ENCODE measurements at regions not wholly inside any gene's neighbourhood (a gene's known extent, or its start where the extent isn't known, plus 50 kb on each side); places are given as distances from the start of the nearest gene placed in this dataset.

- POLR2A ChIA-PET: no interaction called here
- no peak overlapping the region for H3K27ac ChIP-seq (ENCODE audit: extremely low read depth, low read depth, low read length)
- H3K9ac ChIP-seq (ENCODE audit: insufficient read depth in 1 of 2, low read depth in 2 of 2, low read length in 2 of 2): no peak overlapping the region
- no peaks in the 10 kb centered on the region for H3K27me3 ChIP-seq (ENCODE audit: control insufficient read depth in 2 of 2, insufficient read depth in 2 of 2, low read length in 2 of 2)
- H3K4me1 ChIP-seq (replicated peaks in 1 of 2; ENCODE audit: control insufficient read depth in 2 of 2, insufficient read depth in 2 of 2, low read length in 2 of 2): no peaks in the 10 kb centered on the region
- no peak overlapping the region for H2AFZ ChIP-seq (ENCODE audit: low read depth, low read length)
- CTCF ChIA-PET (ENCODE audit: low intra/inter-chr PET ratio): no interaction called here
- H3K9me1 ChIP-seq (ENCODE audit: control insufficient read depth, insufficient read depth, low read length): no peaks in the 10 kb centered on the region
- TF ChIP-seq RBFOX2 (IDR thresholded peaks at IDR 0.05; ENCODE audit: low read depth, low read length) (no peak), SIN3B (IDR thresholded peaks at IDR 0.05; ENCODE audit: low read depth) (no peak), ZNF280A (IDR thresholded peaks at IDR 0.05; ENCODE audit: low read depth, partially characterized antibody) (no peak), MAFK (IDR thresholded peaks at IDR 0.05; ENCODE audit: low read length) (no peak), NBN (IDR thresholded peaks at IDR 0.05; ENCODE audit: low read depth) (no peak), MTA2 (IDR thresholded peaks at IDR 0.05; ENCODE audit: low read depth) (no peak), SRSF1 (IDR thresholded peaks at IDR 0.05; ENCODE audit: low read depth, low read length) (no peak)
- DNase-seq (ENCODE audit: extremely low read depth in 1 of 4, low spot score in 3 of 4) (no peak), ATAC-seq (no peak), FAIRE-seq (no peak)
- BruUV-seq (replicated peaks): no TSS peak
- H3K4me3 ChIP-seq: no peak overlapping the region
- H4K20me1 ChIP-seq (replicated peaks; ENCODE audit: control insufficient read depth, insufficient read depth, low read length): no peaks in the 10 kb centered on the region
- 0% methylated on average over 4 of the region's 4 CpGs for WGBS (ENCODE audit: insufficient coverage, low coverage, missing lambda C conversion rate)
- no peaks in the 10 kb centered on the region for H3K79me2 ChIP-seq (ENCODE audit: control insufficient read depth, insufficient read depth, low read length)
- no peaks in the 10 kb centered on the region for H3K36me3 ChIP-seq (ENCODE audit: control insufficient read depth, insufficient read depth, low read length)
- H3K9me3 ChIP-seq (replicated peaks; ENCODE audit: control insufficient read depth, insufficient read depth, low read depth, low read length): no peaks in the 10 kb centered on the region
- in situ Hi-C loops (cut with MboI): no loop called here
- intact Hi-C loops (cut with micrococcal nuclease): no loop called here
- no peak overlapping the region for H3K4me2 ChIP-seq (ENCODE audit: insufficient read depth, low read length)
These were observed 327.3 kb upstream of the ANO5 start for GRCh38 chr11:21865541-21865940.
